Activated T-cell treated with anti-CD3 and anti-CD28 coated beads, Interleukin-2, amount 50 U/mL, for 1 hour (primary cell): ENCODE measurements at regions not wholly inside any gene's neighbourhood (a gene's known extent, or its start where the extent isn't known, plus 50 kb on each side); places are given as distances from the start of the nearest gene placed in this dataset.

Source experiments
- DNase-seq: peaks from one replicate; pipeline ENCODE4 v3.0.0-alpha.2; 2020

GRCh38 chr15:66950114-66950513, 115.3 kb upstream of the SMAD3 start:
- DNase-seq, result no peak

DNA sequence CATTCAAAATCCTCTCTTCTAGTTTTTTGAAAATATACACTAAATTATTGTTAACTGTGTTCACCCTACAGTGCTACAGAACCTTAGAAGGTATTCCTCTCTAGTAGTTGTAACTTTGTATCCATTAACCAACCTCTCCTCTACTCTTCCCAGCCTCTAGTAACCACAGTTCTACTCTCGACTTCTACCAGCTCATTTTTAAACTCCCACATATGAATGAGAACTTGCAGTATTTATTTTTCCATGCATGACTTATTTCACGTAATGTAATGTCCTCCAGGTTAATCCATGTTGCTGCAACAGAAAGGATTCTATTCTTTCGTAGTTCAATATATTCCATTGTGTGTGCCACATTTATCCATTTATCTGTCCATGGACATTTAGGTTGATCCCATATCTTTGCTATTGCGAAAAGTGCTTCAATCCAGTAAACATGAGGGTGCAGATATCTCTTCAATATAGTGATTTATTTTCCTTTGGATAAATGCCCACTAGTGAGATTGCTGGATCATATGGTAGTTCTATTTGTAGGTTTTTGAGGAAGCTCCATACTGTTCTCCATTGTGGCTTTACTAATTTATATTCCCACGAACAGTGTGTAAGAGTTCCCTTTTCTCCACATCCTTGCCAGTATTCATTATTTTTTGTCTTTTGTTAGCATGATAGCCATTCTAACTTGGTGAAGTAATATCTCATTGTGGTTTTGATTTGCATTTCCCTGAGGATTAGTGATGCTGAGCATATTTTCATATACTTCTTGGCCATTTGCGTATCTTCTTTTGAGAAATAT, 113.7 kb upstream of the SMAD3 start:
- DNase-seq, result no peak

GRCh38 chr15:66952756-66953522, 112.5 kb upstream of the SMAD3 start:
- no peak for DNase-seq

DNA sequence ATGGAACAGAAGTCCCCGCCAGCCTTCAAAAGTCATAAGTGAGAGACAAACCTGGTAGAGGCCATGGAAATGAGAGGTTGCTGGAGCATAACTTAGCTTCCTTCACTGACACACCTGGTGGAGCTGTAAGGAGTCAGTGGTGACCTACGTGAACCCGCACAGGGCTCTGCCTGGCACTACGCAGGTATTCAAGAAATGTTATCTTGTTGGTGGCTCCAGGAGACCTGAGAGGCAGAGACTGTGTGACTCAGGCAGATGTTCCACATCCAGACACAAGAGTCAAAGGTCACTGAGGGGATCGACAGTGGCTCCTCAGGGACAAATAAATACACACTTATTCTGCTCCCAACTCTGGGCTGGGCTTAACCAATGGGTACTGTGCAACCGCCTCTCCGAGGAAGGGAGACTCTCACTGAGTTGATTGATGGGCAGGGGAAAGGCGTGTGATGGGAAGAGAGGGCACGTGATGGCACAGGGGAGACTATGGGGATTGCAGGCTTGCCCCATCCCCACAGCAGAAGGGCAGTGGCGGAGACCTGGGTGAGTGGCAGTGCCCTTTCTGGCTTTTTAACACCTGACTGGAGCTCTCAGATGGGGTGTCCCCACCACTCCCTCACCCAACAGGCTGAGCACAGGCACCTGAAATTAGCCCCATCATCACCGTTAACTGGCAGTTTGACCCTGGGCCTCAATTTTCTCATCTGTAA, 111.7 kb upstream of the SMAD3 start:
- no peak for DNase-seq

GRCh38 chr15:66954601-66955000, 110.8 kb upstream of the SMAD3 start:
- DNase-seq, result no peak

GRCh38 chr15:66955001-66955516, 110.3 kb upstream of the SMAD3 start:
- DNase-seq, result no peak

GRCh38 chr15:66955871-66956585, 109.4 kb upstream of the SMAD3 start:
- DNase-seq, result no peak

GRCh38 chr15:66956672-66957430, 108.6 kb upstream of the SMAD3 start:
- no peak for DNase-seq

- no peak for DNase-seq
Measured at GRCh38 chr15:66957431-66957720, 108.0 kb upstream of the SMAD3 start.

- no peak for DNase-seq
Measured at GRCh38 chr15:66959066-66959465, 106.3 kb upstream of the SMAD3 start.

DNA sequence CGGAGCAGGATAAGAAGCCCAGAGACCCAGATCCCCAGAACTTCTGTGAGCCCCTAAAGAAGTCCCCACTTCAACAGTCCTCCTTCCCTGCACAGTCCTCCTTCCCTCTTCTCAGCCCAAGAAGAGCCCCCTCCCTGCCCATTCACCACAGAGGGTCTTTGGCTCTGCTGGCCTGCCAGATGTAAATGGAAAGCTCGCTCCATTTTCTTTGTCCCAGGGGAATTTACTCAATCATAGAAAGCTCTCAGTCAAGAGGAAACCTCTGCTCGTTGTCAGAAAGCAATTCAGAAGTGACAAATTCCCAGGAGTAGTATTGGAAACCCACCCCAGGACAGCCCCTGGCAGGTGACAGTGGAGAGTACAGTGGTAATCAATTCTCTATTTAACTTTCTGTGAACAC, 105.5 kb upstream of the SMAD3 start:
- DNase-seq, result no peak

- DNase-seq, result no peak
Measured at GRCh38 chr15:66960519-66960918, 104.9 kb upstream of the SMAD3 start.

DNA sequence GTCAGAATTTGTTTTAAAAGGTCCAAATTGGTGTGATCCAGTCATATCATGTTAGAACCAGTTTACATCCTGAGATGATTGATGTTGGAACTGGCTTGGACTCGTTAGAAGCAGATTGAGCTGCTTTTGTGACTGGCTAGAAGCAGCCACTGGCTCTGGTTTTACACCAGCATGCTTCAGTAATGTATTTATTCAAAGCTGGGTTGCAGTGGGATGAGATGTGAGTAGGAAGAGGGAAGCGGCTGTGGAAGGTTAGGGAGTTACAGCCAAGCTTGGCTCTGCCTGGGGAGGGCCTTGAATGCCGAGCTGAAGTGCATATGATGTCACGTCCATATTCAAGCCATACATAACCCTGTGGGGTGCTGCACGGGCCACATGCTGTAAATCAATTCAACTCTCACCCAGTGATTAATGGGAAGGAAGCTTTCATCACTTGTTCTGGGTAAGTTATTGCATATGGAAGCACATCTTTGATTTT, 104.0 kb upstream of the SMAD3 start:
- no peak for DNase-seq

- no peak for DNase-seq
Measured at GRCh38 chr15:66961901-66962300, 103.5 kb upstream of the SMAD3 start.

DNA sequence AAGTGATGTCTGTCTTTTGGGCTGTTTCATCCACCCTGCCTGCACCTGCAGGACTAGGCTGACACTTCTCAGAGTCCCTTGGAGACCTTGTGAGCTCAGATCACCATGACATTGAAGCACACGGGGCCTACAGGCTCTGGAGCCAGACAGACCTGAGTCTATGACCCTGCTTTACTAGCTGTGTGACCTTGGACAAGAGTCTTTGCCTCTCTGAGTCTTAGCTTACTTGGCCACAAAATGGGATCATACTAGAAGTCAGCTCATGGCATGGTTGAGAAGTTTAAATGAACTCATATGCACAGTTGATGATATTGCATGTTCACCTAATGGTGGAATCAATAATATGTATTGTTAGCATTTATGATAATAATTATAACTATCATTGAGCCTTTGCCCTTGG, 102.9 kb upstream of the SMAD3 start:
- DNase-seq, result no peak

- no peak for DNase-seq
Measured at GRCh38 chr15:66963084-66963483, 102.3 kb upstream of the SMAD3 start.

DNA sequence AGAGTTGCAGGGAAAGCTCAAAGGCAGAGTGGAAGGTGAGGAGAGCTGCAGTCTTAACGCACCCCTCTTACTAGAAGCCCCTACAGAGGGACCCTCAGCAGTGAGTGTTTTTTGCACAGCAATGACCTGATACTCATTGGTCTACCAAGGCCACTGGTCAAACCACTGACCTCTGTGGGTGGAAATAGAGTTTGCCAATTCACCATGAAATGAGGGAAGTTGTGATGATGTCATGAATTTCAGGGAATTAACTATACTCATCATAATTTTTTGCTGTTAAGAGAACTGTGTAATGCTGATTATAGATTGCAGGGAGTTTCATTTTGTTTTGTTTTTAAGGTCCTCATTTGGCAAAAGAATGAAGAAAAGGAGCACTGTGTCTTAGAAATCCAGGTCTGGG, 101.7 kb upstream of the SMAD3 start:
- no peak for DNase-seq

DNA sequence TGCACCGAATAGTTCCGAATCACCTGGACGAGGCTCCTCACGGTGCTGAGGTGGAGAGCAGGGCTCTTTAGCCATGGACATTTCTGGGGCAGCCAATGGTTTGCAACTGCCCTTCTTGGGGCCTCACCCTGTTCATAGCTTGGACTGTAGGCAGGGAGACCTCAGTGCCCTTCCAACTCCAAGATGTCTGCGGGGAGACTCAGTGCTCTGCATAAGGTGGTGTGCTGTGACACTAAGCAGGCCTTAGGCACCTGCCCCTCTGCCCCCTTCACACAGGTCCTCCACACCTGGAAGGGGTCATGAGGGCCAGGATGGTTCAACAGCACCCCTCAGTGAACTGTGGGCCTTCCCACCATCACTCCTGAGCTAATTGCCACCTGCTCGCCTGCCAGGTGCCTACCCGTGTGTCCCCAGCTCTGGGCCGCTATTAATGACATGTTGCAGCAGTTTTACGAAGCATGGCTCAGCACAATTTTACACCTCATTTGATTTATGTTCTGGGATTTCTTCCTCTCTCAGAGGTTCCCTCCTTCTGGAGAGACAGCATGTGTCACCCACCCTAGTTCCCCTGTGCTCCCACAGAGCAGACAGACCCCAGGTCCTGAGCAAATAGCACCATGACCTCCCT, 101.2 kb upstream of the SMAD3 start:
- no peak for DNase-seq

DNA sequence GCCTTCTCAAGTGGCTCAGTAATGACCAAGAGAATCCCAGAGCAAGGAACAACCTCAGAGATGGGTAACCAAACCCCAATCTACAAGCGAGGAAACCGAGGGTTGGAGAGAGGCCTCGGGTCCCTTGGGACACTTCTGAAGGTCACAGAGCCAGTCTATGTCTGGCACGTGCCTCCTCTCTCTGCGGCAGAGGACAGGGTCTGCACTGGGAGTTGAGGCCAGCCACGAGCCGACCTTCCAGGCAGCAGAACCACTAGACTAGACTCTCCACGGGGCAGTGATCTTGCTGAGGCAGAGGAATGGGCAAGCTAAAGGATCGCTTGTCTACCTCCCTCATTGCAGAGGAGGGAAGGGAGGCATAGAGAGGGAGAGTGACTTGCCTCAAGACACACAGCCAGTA, 100.6 kb upstream of the SMAD3 start:
- DNase-seq, result no peak

GRCh38 chr15:66965201-66965900, 100.1 kb upstream of the SMAD3 start:
- no peak for DNase-seq

DNA sequence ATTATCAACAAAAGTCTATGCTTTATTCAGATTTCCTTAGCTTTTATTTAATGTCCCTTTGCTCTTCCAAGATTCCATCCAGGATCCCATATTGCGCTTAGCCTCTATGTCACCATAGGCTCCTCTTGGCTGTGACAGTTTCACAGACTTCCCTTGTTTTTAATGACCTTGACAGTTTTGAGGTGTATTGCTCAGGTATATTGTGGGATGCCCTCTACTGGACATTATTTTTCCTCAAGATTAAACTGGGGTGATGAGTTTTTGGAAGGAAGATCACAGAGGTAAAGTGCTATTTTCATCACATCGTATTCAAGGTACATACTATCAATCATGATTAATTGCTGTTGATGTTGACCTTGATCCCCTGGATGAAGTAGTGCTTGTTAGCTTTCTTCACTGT, 99.1 kb upstream of the SMAD3 start:
- DNase-seq, result no peak
